Heart left ventricle (tissue), 13 donors: ENCODE measurements at regions not wholly inside any gene's neighbourhood (a gene's known extent, or its start where the extent isn't known, plus 50 kb on each side); places are given as distances from the start of the nearest gene placed in this dataset.

ENCODE experiments used
- POLR2A ChIP-seq, 2 donors: fragments of 450-650 bp; IDR thresholded peaks; one replicate each; pipeline ENCODE4 v1.6.1; 2017; ENCODE audit warnings: antibody characterized with exemption in 2 of 2, mild to moderate bottlenecking in 2 of 2, moderate library complexity in 2 of 2
- TF ChIP-seq, protein P1 (sequence below), 12 donors: fragments of 200-600 bp; sonication (generic) in 4 of 12; IDR thresholded peaks; one replicate each; pipeline versions ENCODE4 v1.5.0 to v1.8.0; 2018 to 2022; ENCODE audit warnings: antibody characterized with exemption in 12 of 12, mild to moderate bottlenecking in 5 of 12
- donor health status: ischemic (EF 13 %, LVEDD 7.1; RV severe dilation, severe dysfunction).
- donor health status: DM: no; HTN: yes; CAD: no.
- donor health status: DM: no; HTN: no; CAD: no.
- donor health status: ischemic (EF 25% LVEDD 6.9; RV normal size, moderate dysfunction).
- donor health status: ischemic (EF 25% LVEDD 5.7; RV mildly dilated, moderate dysfunction).
- donor health status: ischemic (EF 35%, LVEDD 5.7; RV mildly dilated, moderate dysfunction).
- donor health status: nonischemic (EF 11% LVEDD 7.7; RV severe dilation, severe dysfunction).
- donor health status: DM: yes; HTN: yes; CAD: no.
- donor health status: PGD.
- donor health status: ischemic (EF 29% LVEDD 5.4; RV normal size, mild dysfunction).
- donor health status: nonischemic (EF 23%, LVEDD 6.1; RV moderate dilation, normal function).

DNA sequence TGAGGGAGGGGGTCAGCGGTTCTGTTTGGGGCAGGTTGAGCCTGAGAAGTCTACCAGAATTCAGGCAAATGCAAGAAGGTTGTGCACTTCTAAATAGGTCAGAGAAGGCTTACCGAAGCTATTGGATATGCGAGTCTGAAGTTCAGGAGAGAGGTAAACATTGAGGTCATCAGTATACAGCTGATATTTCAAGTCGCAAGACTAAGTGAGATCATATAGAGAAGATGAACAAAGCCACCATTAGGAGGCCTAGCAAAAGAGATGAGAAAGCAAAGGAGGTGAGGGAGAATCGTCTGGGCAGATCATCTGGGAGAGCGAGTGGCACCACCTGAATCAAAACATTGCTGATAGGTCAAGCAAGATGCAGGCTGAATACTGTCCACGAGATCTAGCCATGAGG is 430.6 kb downstream of the BUD13 start:
- TF ChIP-seq, protein P1, sequence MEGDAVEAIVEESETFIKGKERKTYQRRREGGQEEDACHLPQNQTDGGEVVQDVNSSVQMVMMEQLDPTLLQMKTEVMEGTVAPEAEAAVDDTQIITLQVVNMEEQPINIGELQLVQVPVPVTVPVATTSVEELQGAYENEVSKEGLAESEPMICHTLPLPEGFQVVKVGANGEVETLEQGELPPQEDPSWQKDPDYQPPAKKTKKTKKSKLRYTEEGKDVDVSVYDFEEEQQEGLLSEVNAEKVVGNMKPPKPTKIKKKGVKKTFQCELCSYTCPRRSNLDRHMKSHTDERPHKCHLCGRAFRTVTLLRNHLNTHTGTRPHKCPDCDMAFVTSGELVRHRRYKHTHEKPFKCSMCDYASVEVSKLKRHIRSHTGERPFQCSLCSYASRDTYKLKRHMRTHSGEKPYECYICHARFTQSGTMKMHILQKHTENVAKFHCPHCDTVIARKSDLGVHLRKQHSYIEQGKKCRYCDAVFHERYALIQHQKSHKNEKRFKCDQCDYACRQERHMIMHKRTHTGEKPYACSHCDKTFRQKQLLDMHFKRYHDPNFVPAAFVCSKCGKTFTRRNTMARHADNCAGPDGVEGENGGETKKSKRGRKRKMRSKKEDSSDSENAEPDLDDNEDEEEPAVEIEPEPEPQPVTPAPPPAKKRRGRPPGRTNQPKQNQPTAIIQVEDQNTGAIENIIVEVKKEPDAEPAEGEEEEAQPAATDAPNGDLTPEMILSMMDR (IDR thresholded peaks at IDR 0.05) = no peak
- TF ChIP-seq POLR2A (IDR thresholded peaks at IDR 0.05) = no peak
